Liver (tissue), 7 donors: ENCODE measurements at regions not wholly inside any gene's neighbourhood (a gene's known extent, or its start where the extent isn't known, plus 50 kb on each side); places are given as distances from the start of the nearest gene placed in this dataset.

Experiments
- DNase-seq: peaks from one replicate; pipeline ENCODE4 v3.0.0-alpha.2; 2017; ENCODE audit warnings: low spot score
- H3K27ac ChIP-seq, 2 donors: one replicate each; pipeline ENCODE4 v1.7.0; 2013; ENCODE audit warnings: inconsistent platforms in 2 of 2, low read length in 2 of 2, control low read depth in 1 of 2, low read depth in 1 of 2, mild to moderate bottlenecking in 1 of 2
- H3K27me3 ChIP-seq, 4 donors: one replicate each; pipeline versions ENCODE4 v1.6.1 to v1.7.0; 2013; ENCODE audit warnings: low read length in 3 of 4, inconsistent platforms in 1 of 4, mild to moderate bottlenecking in 1 of 4, moderate library complexity in 1 of 4; ENCODE audit not compliant: control insufficient read depth in 4 of 4, insufficient read depth in 4 of 4
- H3K36me3 ChIP-seq, 4 donors: one replicate each; pipeline versions ENCODE4 v1.6.1 to v1.7.0; 2013; ENCODE audit warnings: low read length in 3 of 4, mild to moderate bottlenecking in 3 of 4, low read depth in 1 of 4, moderate library complexity in 1 of 4; ENCODE audit not compliant: control insufficient read depth in 4 of 4, insufficient read depth in 3 of 4
- H3K4me1 ChIP-seq, 4 donors: one replicate each; pipeline versions ENCODE4 v1.6.1 to v1.7.0; 2013; ENCODE audit warnings: low read length in 3 of 4, mild to moderate bottlenecking in 3 of 4, moderate library complexity in 1 of 4; ENCODE audit not compliant: control insufficient read depth in 4 of 4, insufficient read depth in 4 of 4
- H3K4me3 ChIP-seq, 3 donors: one replicate each; pipeline versions ENCODE4 v1.6.1 to v1.7.0; 2013; ENCODE audit warnings: low read length in 3 of 3, control low read depth in 1 of 3, low read depth in 1 of 3, mild to moderate bottlenecking in 1 of 3
- H3K9ac ChIP-seq, 2 donors: one replicate each; pipeline ENCODE4 v1.7.0; 2013; ENCODE audit warnings: low read length in 2 of 2, mild to moderate bottlenecking in 2 of 2, moderate library complexity in 2 of 2, control low read depth in 1 of 2, low read depth in 1 of 2
- H3K9me3 ChIP-seq, 4 donors: one replicate each; pipeline versions ENCODE4 v1.6.1 to v1.7.0; 2013; ENCODE audit warnings: low read length in 3 of 4; ENCODE audit not compliant: control insufficient read depth in 4 of 4
- EGR1 ChIP-seq, 2 donors: IDR thresholded peaks; 2 replicates each; pipeline ENCODE4 v1.6.1; 2016 to 2018; ENCODE audit warnings: antibody characterized with exemption in 2 of 2, low read depth in 2 of 2
- FOXA2 ChIP-seq: IDR thresholded peaks from 2 replicates; pipeline ENCODE4 v1.6.1; 2016; ENCODE audit warnings: antibody characterized with exemption
- GABPA ChIP-seq, 2 donors: IDR thresholded peaks in 1 of 2; conservative IDR thresholded peaks in 1 of 2; 2 replicates each; pipeline ENCODE4 v1.6.1; 2016; ENCODE audit warnings: antibody characterized with exemption in 2 of 2, mild to moderate bottlenecking in 1 of 2, moderate library complexity in 1 of 2
- HNF4A ChIP-seq, 2 donors: conservative IDR thresholded peaks; 2 replicates each; pipeline ENCODE4 v1.6.1; 2016; ENCODE audit warnings: antibody characterized with exemption in 2 of 2, mild to moderate bottlenecking in 2 of 2
- HNF4G ChIP-seq: IDR thresholded peaks from 2 replicates; pipeline ENCODE4 v1.6.1; 2016; ENCODE audit warnings: antibody characterized with exemption
- JUND ChIP-seq, 2 donors: IDR thresholded peaks; 2 replicates each; pipeline ENCODE4 v1.6.1; 2016; ENCODE audit warnings: antibody characterized with exemption in 2 of 2
- RAD21 ChIP-seq, 2 donors: IDR thresholded peaks; 2 replicates each; pipeline ENCODE4 v1.6.1; 2016; ENCODE audit warnings: antibody characterized with exemption in 2 of 2, mild to moderate bottlenecking in 2 of 2
- SP1 ChIP-seq: IDR thresholded peaks from 2 replicates; pipeline ENCODE4 v1.6.1; 2018; ENCODE audit warnings: antibody characterized with exemption, mild to moderate bottlenecking
- YY1 ChIP-seq: IDR thresholded peaks from 2 replicates; pipeline ENCODE4 v1.6.1; 2016; ENCODE audit warnings: antibody characterized with exemption, mild to moderate bottlenecking
- WGBS: extraction: QIAGEN DNeasy Blood & Tissue Kit; methylation state at CpG from one replicate; pipeline ENCODE4 v1.1.7; 2013; 5-methylcytosine and 5-hydroxymethylcytosine counted together
- TF ChIP-seq, protein P1 (sequence below): IDR thresholded peaks from 2 replicates; pipeline ENCODE4 v1.6.1; 2016; ENCODE audit warnings: antibody characterized with exemption, mild to moderate bottlenecking
- TF ChIP-seq, protein P2 (sequence below): IDR thresholded peaks from 2 replicates; pipeline ENCODE4 v1.6.1; 2016; ENCODE audit warnings: antibody characterized with exemption
- TF ChIP-seq, protein P3 (sequence below): IDR thresholded peaks from 2 replicates; pipeline ENCODE4 v1.6.1; 2016; ENCODE audit warnings: antibody characterized with exemption
- donor health status: healthy.
- donor health status: healthy.
- donor health status: healthy.
- donor health status: healthy.

DNA sequence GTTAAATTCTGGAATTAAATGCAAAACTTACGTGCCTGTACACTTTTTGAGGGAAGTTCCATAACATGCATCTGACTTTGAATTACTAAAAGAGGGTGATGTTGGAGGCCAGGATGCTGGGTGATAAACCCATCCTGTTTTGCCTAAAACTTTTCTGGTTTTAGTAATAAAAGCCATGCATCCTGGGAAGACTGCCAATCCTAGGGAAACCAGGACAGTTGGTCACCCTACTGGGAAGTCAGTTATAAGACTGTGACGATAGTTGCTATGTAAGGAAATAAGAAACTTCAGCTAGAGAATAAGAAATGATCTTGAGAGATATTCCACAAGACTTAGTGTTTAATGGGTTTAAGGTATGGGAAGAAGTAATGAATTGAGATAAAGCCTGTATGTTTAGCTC lies 336.6 kb upstream of the LYPLAL1 start:
- H3K27ac ChIP-seq = no peak overlapping the region
- TF ChIP-seq, protein P1, sequence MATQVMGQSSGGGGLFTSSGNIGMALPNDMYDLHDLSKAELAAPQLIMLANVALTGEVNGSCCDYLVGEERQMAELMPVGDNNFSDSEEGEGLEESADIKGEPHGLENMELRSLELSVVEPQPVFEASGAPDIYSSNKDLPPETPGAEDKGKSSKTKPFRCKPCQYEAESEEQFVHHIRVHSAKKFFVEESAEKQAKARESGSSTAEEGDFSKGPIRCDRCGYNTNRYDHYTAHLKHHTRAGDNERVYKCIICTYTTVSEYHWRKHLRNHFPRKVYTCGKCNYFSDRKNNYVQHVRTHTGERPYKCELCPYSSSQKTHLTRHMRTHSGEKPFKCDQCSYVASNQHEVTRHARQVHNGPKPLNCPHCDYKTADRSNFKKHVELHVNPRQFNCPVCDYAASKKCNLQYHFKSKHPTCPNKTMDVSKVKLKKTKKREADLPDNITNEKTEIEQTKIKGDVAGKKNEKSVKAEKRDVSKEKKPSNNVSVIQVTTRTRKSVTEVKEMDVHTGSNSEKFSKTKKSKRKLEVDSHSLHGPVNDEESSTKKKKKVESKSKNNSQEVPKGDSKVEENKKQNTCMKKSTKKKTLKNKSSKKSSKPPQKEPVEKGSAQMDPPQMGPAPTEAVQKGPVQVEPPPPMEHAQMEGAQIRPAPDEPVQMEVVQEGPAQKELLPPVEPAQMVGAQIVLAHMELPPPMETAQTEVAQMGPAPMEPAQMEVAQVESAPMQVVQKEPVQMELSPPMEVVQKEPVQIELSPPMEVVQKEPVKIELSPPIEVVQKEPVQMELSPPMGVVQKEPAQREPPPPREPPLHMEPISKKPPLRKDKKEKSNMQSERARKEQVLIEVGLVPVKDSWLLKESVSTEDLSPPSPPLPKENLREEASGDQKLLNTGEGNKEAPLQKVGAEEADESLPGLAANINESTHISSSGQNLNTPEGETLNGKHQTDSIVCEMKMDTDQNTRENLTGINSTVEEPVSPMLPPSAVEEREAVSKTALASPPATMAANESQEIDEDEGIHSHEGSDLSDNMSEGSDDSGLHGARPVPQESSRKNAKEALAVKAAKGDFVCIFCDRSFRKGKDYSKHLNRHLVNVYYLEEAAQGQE = no peak
- no peak for TF ChIP-seq SP1
- no peak for TF ChIP-seq JUND (IDR thresholded peaks at IDR 0.05)
- TF ChIP-seq RAD21 (IDR thresholded peaks at IDR 0.05) = no peak
- TF ChIP-seq HNF4A (conservative IDR thresholded peaks at IDR 0.05) = no peak
- TF ChIP-seq FOXA2 = no peak
- WGBS = 79% methylated on average over 2 of the region's 2 CpGs
- no peak for DNase-seq
- no peaks in the 10 kb centered on the region for H3K4me1 ChIP-seq
- no peaks in the 10 kb centered on the region for H3K36me3 ChIP-seq
- H3K27me3 ChIP-seq = no peaks in the 10 kb centered on the region
- no peaks in the 10 kb centered on the region for H3K9me3 ChIP-seq
- no peak overlapping the region for H3K9ac ChIP-seq
- no peak overlapping the region for H3K4me3 ChIP-seq

DNA sequence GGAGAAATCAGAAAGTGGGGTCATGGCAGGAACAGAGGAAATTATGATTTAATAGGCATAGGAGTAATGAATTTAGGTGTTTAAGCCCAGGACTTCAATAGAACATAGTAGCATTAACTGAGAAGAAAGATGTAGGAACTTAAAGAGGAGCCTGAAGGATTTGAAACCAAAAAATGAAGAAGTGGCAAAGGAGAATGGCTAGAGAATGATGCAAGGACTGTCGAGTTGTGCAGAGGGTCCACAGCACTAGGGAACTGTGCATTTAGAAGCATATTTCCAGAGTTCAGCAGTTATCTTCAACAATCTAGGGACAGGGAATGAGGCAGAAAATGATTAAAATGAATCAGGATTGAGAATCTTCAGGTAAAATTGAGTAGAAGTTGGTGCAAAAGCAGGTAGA lies 328.1 kb upstream of the LYPLAL1 start:
- no peaks in the 10 kb centered on the region for H3K36me3 ChIP-seq
- no peaks in the 10 kb centered on the region for H3K4me1 ChIP-seq
- 72% methylated on average over 1 of the region's 1 CpG for WGBS
- TF ChIP-seq JUND (IDR thresholded peaks at IDR 0.05) = no peak
- TF ChIP-seq HNF4G = no peak
- TF ChIP-seq, protein P1 = no peak
- no peak for TF ChIP-seq EGR1 (IDR thresholded peaks at IDR 0.05; ENCODE audit: low read depth in 2 of 2)
- TF ChIP-seq, protein P2, sequence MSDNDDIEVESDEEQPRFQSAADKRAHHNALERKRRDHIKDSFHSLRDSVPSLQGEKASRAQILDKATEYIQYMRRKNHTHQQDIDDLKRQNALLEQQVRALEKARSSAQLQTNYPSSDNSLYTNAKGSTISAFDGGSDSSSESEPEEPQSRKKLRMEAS = no peak
- TF ChIP-seq YY1 = no peak
- TF ChIP-seq GABPA (IDR thresholded peaks at IDR 0.05 in 1 of 2, conservative IDR thresholded peaks at IDR 0.05 in 1 of 2) = no peak
- TF ChIP-seq, protein P3, sequence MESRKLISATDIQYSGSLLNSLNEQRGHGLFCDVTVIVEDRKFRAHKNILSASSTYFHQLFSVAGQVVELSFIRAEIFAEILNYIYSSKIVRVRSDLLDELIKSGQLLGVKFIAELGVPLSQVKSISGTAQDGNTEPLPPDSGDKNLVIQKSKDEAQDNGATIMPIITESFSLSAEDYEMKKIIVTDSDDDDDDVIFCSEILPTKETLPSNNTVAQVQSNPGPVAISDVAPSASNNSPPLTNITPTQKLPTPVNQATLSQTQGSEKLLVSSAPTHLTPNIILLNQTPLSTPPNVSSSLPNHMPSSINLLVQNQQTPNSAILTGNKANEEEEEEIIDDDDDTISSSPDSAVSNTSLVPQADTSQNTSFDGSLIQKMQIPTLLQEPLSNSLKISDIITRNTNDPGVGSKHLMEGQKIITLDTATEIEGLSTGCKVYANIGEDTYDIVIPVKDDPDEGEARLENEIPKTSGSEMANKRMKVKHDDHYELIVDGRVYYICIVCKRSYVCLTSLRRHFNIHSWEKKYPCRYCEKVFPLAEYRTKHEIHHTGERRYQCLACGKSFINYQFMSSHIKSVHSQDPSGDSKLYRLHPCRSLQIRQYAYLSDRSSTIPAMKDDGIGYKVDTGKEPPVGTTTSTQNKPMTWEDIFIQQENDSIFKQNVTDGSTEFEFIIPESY = no peak
- H3K9me3 ChIP-seq = peaks cover 0 to 2% (median 0%) of the 10 kb centered on the region in 4 donors
- no peak overlapping the region for H3K9ac ChIP-seq
- DNase-seq = no peak
- no peak overlapping the region for H3K4me3 ChIP-seq
- H3K27me3 ChIP-seq = no peaks in the 10 kb centered on the region
- no peak overlapping the region for H3K27ac ChIP-seq
